ENCODE measurements at regions not wholly inside any gene's neighbourhood (a gene's known extent, or its start where the extent isn't known, plus 50 kb on each side); places are given as distances from the start of the nearest gene placed in this dataset.

GRCh38 chr6:113763311-113763766, 93.8 kb upstream of the MARCKS start:
- no peak for DNase-seq (ENCODE audit: low read depth)
- no peak overlapping the region for H3K4me3 ChIP-seq (ENCODE audit: low read depth, low read length)
- TF ChIP-seq, protein P1, sequence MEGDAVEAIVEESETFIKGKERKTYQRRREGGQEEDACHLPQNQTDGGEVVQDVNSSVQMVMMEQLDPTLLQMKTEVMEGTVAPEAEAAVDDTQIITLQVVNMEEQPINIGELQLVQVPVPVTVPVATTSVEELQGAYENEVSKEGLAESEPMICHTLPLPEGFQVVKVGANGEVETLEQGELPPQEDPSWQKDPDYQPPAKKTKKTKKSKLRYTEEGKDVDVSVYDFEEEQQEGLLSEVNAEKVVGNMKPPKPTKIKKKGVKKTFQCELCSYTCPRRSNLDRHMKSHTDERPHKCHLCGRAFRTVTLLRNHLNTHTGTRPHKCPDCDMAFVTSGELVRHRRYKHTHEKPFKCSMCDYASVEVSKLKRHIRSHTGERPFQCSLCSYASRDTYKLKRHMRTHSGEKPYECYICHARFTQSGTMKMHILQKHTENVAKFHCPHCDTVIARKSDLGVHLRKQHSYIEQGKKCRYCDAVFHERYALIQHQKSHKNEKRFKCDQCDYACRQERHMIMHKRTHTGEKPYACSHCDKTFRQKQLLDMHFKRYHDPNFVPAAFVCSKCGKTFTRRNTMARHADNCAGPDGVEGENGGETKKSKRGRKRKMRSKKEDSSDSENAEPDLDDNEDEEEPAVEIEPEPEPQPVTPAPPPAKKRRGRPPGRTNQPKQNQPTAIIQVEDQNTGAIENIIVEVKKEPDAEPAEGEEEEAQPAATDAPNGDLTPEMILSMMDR (conservative IDR thresholded peaks at IDR 0.05; ENCODE audit: low read depth, low read length) = no peak

DNA sequence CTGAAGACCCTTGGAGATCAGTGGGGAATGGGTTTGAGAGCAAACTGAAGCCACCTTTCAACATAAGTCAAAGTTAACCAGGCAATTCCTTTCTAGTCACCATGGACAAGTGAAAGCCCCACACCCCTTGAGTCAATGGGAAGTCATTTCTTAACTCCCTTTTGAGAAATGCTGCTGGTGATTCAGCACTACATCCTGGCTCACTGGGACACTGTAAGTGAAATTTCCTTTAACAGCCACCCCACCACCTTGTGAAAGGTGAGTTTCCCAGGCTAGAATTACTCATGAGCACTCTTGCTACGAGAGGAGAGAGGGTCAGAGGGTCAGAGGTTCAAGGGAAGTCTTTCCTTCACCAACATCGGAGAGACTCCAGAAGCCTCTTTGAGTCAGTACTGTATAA, 93.3 kb upstream of the MARCKS start:
- DNase-seq (ENCODE audit: low read depth) = peak; percentile 67
- TF ChIP-seq, protein P1 (conservative IDR thresholded peaks at IDR 0.05; ENCODE audit: low read depth, low read length) = no peak
- no peak overlapping the region for H3K4me3 ChIP-seq (ENCODE audit: low read depth, low read length)

DNA sequence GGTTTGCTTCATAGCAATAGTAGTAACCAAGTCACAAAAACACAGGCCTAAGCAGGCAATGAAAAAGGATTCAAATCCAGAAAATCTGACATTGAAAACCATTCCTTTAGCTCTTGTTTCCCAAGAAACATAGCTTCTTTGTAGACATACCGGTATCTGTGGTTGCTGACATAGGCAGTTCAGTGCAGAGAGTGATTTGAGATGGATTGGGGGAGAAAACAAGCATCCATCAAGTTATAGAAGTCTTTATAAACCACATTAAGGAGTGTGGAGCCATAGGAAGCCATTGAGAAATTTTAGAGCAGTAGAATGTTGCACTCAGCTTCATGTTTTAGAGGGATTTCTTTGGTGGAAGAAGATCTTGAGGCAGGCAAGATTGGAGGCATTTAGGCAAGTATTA, 91.2 kb upstream of the MARCKS start:
- no peak overlapping the region for H3K4me3 ChIP-seq (ENCODE audit: low read depth, low read length)
- DNase-seq (ENCODE audit: low read depth) = no peak
- TF ChIP-seq, protein P1 (conservative IDR thresholded peaks at IDR 0.05; ENCODE audit: low read depth, low read length) = no peak

DNA sequence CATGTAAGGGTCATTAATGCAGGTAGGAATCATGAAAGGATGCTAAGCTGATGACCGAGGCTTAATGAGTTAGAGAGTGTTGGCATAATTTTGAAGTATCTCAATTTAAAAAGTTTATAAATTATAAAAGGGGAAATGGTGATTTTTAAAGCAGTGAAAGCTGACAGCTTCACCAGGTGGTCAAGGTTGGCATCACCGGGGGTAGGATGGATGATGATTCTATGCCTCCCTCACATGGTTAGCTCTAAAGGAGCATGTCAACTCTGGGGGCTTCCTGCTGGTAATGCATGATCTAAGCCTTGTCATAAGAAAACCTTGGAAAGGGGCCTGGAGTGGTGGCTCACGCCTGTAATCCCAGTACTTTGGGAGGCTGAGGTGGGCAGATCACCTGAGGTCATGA, 89.2 kb upstream of the MARCKS start:
- TF ChIP-seq, protein P1 (conservative IDR thresholded peaks at IDR 0.05; ENCODE audit: low read depth, low read length) = no peak
- H3K4me3 ChIP-seq (ENCODE audit: low read depth, low read length) = no peak overlapping the region
- DNase-seq (ENCODE audit: low read depth) = no peak

- DNase-seq (ENCODE audit: low read depth) = no peak
- TF ChIP-seq, protein P1 (conservative IDR thresholded peaks at IDR 0.05; ENCODE audit: low read depth, low read length) = no peak
- H3K4me3 ChIP-seq (ENCODE audit: low read depth, low read length) = no peak overlapping the region
Observed at GRCh38 chr6:113772961-113773360, 84.2 kb upstream of the MARCKS start.

DNA sequence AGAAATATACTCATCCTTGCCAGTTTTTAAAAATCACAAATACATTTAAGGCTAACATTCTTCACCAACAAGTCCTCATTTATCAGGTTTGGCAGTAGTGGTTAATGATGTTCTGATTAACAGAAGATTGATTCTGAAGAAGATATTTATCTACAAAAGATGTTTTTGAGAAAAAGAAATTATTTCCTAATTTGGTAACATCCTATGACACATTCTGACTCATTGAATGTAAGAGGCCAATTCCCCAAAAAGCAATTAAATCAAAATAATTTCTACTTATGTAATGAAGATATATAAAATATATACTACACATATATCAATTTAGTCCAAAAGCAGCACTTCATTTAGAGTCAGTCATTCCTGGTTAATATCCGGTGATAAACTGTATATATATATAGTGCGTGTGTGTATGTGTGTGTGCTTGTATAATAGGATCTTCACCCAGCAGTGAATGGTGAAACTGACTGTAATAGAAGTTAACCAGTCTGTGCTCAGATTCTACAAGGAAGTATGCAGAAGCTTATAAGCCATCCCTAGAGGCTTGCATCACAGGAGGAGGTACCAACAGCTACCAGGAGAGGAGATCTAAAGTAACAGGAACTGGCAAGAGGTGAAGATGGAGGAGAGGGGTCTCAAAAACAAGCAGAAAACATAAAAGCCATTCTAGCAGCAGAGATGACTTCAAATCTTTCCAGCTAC, 82.9 kb upstream of the MARCKS start:
- no peak overlapping the region for H3K4me3 ChIP-seq (ENCODE audit: low read depth, low read length)
- TF ChIP-seq, protein P1 (conservative IDR thresholded peaks at IDR 0.05; ENCODE audit: low read depth, low read length) = no peak
- DNase-seq (ENCODE audit: low read depth) = no peak

DNA sequence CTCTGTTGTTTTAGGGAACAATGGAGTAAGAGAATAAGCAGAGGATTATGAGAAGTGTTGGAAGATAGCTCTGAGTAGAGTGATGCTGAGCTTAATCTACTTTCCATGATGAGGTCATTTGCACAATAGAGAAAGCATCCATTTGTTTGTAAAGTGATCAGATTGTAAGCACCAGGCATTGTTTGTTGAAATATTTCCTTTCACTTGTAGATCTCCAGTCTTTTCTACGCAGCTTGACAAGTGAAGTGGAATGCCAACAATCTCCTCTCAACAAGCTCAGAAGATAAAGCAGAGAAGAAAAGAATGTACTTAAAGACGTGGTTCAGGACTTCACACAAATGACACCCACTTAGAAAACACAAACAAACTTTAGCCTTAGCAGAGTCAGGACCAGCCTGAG, 80.1 kb upstream of the MARCKS start:
- DNase-seq (ENCODE audit: low read depth) = no peak
- TF ChIP-seq, protein P1 (conservative IDR thresholded peaks at IDR 0.05; ENCODE audit: low read depth, low read length) = no peak

More for the DNA sequence above, 80.1 kb upstream of the MARCKS start:
- H3K4me3 ChIP-seq (ENCODE audit: low read depth, low read length) = no peak overlapping the region
